ENCODE measurements at regions not wholly inside any gene's neighbourhood (a gene's known extent, or its start where the extent isn't known, plus 50 kb on each side); places are given as distances from the start of the nearest gene placed in this dataset.
A peak's percentile ranks its signal among the peaks of the same experiment; 100 is the strongest.

GRCh38 chr14:66380143-66380542 is 106.0 kb upstream of the CCDC196 start:
- no peak for DNase-seq

DNA sequence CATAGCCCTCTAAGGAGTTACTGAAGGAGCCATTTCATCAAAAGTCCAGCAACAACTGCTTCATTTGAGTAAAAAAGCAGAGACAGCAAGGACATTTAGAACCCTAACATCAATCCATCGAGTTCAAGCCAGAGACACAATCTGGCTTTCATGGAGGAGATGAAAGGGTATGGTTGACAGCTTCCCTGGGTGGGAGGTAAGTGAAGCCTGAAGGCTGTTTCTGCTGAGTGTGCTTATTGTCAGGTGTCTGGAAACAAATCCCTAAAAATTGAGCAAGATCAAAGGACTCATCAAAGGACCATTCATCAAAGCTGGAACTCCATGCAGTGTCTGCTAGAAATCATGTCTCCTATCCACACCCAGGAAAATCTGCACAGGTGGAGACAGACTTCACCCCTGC is 104.4 kb upstream of the CCDC196 start:
- DNase-seq, result no peak

DNA sequence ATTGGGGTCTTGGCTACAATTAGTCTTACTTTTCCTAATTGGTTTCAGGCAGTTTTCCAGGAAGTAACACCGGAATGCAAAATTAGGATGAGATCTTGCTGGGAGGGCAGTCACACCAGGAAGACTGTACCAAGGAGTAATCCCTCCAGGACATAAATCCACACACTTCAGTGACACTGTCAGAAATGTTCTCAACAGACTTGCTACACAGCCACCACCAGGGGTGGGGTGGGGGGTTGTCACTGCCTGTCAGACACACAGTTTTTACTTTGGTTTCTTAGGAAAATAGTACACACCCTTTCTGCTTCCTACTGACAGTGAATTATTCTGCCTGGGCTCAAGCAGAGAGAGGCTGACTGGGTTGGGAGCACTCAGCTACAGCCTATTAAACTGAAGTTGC is 102.9 kb upstream of the CCDC196 start:
- DNase-seq, result no peak

GRCh38 chr14:66383771-66384170 is 102.4 kb upstream of the CCDC196 start:
- DNase-seq, result no peak

- DNase-seq, result no peak
Observed at GRCh38 chr14:66388516-66388915, 97.7 kb upstream of the CCDC196 start.

- no peak for DNase-seq
Observed at GRCh38 chr14:66389481-66389880, 96.7 kb upstream of the CCDC196 start.

- DNase-seq, result no peak
Observed at GRCh38 chr14:66395300-66395699, 90.9 kb upstream of the CCDC196 start.

GRCh38 chr14:66396164-66396563 is 90.0 kb upstream of the CCDC196 start:
- DNase-seq, result no peak

GRCh38 chr14:66398437-66398836 is 87.7 kb upstream of the CCDC196 start:
- no peak for DNase-seq

- peak; percentile 3 for DNase-seq
Observed at GRCh38 chr14:66401449-66402095, 84.6 kb upstream of the CCDC196 start.

- DNase-seq, result peak; percentile 54
Observed at GRCh38 chr14:66403183-66403582, 83.0 kb upstream of the CCDC196 start.

GRCh38 chr14:66404051-66404545 is 82.1 kb upstream of the CCDC196 start:
- DNase-seq, result no peak

DNA sequence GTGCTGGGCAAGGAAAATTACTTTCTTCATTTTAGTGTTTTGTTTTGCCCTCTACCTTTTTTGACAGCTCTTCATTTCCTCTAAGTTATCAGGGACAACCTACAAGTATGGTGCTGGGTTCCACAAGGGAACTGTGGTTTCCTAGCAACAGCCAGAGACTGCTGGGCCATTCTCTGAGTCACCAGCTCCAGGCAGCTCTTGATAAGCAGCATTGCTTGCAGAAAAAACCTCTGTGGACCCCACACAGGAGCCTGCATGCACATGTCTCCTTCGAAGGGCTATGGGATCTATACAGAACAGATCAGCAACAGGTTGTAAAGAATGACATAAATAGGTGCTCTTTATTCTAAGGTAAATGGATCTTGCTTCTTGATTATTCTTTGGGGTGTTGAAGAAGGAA is 81.0 kb upstream of the CCDC196 start:
- peak; percentile 12 for DNase-seq

GRCh38 chr14:66413901-66414300 is 72.3 kb upstream of the CCDC196 start:
- DNase-seq, result no peak

DNA sequence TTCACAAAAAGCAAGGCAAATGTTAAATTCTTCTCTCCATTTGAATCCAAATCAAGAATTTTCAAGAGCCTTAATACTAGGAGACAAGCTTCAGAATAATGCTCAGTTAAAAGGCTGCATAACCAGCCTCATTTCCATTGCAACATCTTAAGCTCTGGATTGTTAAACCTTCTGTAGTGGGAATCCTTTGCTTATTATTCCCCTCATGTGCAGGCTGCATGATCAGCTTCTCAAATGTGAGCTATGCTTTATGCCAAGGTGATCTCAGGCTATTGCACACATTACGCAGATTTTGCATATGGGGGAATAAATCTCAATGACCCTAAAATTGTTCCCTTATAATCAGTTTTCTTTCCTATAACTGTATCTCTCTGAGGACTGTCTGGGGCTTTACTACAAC is 71.7 kb upstream of the CCDC196 start:
- DNase-seq, result no peak

DNA sequence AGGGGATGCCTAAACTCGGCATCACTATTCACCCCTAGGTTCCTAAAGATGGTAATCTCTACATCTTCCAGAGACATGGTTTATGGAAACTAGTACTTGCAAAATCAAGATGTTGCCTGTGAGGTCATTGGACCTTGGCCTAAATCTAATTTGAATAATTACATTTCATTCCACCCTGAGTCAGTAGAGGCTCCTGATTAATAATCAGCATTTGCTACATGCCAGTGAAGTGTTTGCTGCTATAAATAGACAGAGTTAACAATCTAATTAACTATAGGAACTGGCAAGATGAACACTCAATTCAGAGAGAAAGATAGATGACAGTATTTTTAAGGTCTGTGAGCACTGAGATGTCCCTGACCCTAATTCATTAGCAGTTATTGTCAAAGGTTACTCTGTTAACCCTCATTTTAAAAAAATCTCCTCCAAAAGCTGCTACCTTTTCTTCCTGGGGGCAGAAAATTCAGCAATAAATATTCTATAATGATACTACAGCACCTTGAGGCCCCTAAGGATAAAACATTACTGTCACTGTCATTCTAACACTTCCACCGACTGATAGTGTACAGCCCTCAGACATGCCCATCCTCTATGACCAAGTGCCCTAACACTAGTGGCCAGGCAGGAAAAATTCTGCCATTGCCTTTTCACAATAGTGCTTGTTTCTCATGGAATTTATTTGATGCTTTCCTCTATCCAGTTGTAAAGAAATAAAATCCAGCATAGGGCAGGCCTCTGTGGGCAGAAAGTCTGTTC is 65.7 kb upstream of the CCDC196 start:
- no peak for DNase-seq

- no peak for DNase-seq
Observed at GRCh38 chr14:66421990-66422946, 63.9 kb upstream of the CCDC196 start.

GRCh38 chr14:66425402-66425801 is 60.8 kb upstream of the CCDC196 start:
- no peak for DNase-seq

DNA sequence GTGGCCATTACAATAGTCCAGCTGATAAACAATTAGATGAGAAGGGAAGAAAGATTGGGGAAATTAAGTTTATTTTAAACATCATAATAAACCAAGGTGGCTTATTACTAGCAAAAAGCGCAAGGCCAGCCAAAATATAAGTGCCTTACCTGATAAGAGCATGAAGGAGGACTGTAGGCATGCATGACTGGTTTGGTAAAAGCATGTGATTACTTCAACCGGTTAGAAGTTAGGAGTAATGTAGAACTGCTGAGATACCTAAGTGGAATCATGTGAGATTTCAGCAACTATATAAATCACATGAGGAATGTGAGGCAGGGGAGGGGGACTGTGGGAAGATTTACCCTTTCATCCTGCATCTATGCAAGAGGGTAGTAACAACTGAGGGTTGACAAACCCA is 59.7 kb upstream of the CCDC196 start:
- DNase-seq, result no peak

DNA sequence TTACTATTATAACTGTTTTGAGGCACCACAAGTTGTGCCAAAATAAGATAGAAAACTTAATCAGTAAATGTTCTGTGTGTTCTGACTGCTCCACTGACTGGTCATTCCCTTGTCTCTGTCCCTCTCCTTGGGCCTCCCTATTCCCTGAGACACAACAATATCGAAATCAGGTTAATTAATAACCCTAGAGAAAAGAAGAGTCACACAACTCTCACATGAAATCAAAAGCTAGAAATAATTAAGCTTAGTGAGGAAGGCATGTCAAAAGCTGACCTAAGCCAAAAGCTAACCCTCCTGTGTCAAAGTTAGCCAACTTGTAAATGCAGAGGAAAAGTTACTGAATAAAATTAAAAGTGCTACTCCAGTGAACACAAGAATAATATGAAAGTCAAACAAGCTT is 53.8 kb upstream of the CCDC196 start:
- DNase-seq, result no peak

DNA sequence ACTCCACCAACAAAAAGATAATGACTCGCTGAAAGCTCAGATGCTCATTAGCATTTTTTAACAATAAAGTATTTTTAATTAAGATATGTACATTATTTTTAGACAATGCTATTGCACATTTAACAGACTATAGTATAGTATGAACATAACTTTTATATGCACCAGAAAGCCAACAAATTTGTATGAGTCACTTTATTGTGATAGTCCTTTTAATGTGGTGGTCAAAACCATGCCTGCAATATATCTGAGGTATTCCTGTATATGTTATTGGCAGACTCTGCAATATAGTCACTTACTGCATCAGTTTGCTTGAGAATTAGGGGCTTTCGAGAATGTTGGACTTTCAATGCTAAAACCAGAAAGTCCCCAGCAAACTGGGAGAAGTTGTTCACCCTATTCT is 51.7 kb upstream of the CCDC196 start:
- DNase-seq, result no peak

GRCh38 chr14:66435683-66436082 is 50.5 kb upstream of the CCDC196 start:
- no peak for DNase-seq

All from HCEC 1CT (cell line).